HFFc6 (cell line): ENCODE measurements at regions not wholly inside any gene's neighbourhood (a gene's known extent, or its start where the extent isn't known, plus 50 kb on each side); places are given as distances from the start of the nearest gene placed in this dataset.

Experiments used
- DNase-seq: peaks from one replicate; pipeline ENCODE4 v3.0.0-alpha.2; 2018
- H3K27ac Mint-ChIP-seq: 2 replicates; pipeline ENCODE4 v1.8.0; 2020; ENCODE audit warnings: mild to moderate bottlenecking, mixed read lengths
- H3K27me3 Mint-ChIP-seq: 2 replicates; pipeline ENCODE4 v1.8.0; 2021; ENCODE audit warnings: mild to moderate bottlenecking, moderate library complexity, mixed read lengths; ENCODE audit not compliant: insufficient read depth
- H3K36me3 Mint-ChIP-seq: 2 replicates; pipeline ENCODE4 v1.8.0; 2021; ENCODE audit warnings: low read depth, mixed read lengths
- H3K4me1 Mint-ChIP-seq: 2 replicates; pipeline ENCODE4 v1.8.0; 2020; ENCODE audit warnings: low read depth, mixed read lengths
- H3K4me3 Mint-ChIP-seq: 2 replicates; pipeline ENCODE4 v1.8.0; 2020; ENCODE audit warnings: mild to moderate bottlenecking, moderate library complexity, mixed read lengths
- H3K9me3 Mint-ChIP-seq: 2 replicates; pipeline ENCODE4 v1.8.0; 2020; ENCODE audit warnings: mild to moderate bottlenecking, mixed read lengths
- TF ChIP-seq, protein P1 (sequence below): fragments of 200-600 bp; sonication (generic); IDR thresholded peaks from 2 replicates; pipeline ENCODE4 v1.5.0; 2021; ENCODE audit warnings: antibody characterized with exemption, mild to moderate bottlenecking

DNA sequence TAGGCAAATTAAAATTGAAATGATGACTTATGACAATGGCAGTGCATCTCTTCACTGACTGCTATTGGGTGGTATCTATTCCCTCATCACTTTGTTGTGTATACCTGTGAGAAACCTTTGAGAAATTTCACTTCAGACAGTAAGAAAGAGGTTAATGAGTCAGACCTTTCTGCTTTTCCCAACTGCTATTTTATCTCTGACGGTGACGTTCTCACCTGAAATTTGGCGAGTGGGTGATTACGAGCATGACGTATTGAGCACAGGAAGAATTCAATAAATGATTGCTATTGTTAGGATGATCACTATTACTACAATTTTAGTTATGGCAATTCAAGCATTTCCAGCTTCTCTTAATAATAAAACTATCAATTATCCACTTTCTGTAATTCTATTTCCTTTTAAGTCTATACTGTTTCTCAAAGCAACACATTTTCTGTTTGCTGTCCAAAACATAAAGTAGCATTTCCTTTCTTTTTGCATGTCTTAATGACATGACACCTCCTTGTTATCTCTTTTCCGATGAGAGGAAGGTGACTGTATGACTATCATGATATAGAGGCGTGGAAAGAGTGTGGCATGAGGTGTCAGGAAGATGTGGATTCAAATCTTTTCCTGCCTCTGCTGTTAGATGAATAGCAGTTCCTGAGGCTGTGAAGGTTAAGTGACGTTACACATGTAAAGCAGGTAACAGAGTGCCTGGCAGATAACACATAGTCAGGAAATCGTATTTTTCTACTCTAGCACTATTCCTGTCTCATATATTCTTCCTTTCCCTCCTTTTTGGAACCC, 504.9 kb upstream of the SEMA6D start:
- H3K36me3 Mint-ChIP-seq: no peaks in the 10 kb centered on the region
- H3K27me3 Mint-ChIP-seq: no peaks in the 10 kb centered on the region
- no peaks in the 10 kb centered on the region for H3K9me3 Mint-ChIP-seq
- no peaks in the 10 kb centered on the region for H3K4me1 Mint-ChIP-seq
- H3K27ac Mint-ChIP-seq: no peak overlapping the region
- TF ChIP-seq, protein P1, sequence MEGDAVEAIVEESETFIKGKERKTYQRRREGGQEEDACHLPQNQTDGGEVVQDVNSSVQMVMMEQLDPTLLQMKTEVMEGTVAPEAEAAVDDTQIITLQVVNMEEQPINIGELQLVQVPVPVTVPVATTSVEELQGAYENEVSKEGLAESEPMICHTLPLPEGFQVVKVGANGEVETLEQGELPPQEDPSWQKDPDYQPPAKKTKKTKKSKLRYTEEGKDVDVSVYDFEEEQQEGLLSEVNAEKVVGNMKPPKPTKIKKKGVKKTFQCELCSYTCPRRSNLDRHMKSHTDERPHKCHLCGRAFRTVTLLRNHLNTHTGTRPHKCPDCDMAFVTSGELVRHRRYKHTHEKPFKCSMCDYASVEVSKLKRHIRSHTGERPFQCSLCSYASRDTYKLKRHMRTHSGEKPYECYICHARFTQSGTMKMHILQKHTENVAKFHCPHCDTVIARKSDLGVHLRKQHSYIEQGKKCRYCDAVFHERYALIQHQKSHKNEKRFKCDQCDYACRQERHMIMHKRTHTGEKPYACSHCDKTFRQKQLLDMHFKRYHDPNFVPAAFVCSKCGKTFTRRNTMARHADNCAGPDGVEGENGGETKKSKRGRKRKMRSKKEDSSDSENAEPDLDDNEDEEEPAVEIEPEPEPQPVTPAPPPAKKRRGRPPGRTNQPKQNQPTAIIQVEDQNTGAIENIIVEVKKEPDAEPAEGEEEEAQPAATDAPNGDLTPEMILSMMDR: no peak
- no peak for DNase-seq
- H3K4me3 Mint-ChIP-seq: no peak overlapping the region

DNA sequence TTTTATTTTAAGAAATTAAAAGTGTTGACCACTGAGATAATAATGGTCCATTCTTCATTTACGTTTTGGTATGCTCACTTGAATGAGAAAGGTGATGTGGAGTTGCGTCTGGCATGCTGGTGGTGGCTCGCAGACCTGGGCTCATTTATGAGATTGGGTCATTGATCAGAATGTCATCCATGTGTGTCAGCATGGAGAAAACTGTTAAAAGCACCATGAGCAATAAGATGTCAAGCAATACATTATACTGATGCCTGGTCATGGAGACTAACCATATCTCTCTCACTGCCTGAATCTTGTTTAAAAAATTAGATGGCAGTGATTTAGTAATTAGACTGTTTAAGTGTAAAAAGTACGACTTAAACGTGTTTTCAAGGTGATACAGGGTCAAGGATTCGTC, 503.4 kb upstream of the SEMA6D start:
- TF ChIP-seq, protein P1: no peak
- Mint-ChIP-seq H3K36me3 (no peaks in the 10 kb centered on the region), H3K27ac (no peak overlapping the region), H3K4me1 (no peaks in the 10 kb centered on the region), H3K4me3 (no peak overlapping the region), H3K27me3 (no peaks in the 10 kb centered on the region), H3K9me3 (no peaks in the 10 kb centered on the region)
- no peak for DNase-seq

DNA sequence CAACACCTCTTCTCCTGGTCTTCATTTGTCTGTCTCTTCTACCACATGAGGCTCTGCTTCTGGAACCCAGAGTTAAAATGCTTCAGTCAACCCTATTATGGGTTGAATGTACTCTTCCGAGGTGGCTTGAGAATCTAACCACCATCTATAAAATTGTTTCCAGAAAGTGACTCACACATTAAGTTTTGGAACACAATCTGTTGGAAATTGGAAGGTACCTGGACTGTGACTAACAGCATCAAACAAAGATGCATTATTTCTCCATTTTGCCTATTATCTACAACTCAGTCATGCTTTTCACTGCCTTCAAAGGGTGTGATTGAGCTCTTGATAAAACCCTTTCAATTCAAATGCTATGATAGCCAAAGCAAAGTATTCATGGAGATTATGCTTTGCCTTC, 499.0 kb upstream of the SEMA6D start:
- no peaks in the 10 kb centered on the region for H3K4me1 Mint-ChIP-seq
- peaks cover 4% of the 10 kb centered on the region; the same call in 1 of the 2 replicates for H3K9me3 Mint-ChIP-seq
- TF ChIP-seq, protein P1: no peak
- no peak overlapping the region for H3K4me3 Mint-ChIP-seq
- no peak overlapping the region for H3K27ac Mint-ChIP-seq
- H3K36me3 Mint-ChIP-seq: no peaks in the 10 kb centered on the region
- DNase-seq: no peak
- no peaks in the 10 kb centered on the region for H3K27me3 Mint-ChIP-seq

DNA sequence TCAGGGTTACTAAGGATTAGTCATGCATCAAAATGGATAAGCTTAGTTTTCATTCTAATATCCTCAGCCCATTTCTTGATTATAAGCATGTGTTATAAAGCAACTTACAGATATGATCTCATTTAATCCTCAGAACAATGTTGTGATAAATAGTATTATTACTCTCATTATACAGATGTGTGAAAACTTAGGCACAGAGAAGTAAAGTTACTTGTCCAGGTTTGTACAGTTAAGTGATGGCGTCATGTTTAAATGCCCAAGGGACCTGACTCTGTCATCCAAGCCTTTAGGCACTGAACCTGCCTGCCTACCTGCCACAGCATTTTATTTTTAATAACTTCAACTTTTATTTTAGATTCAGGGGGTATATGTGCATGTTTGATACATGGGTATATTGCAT, 472.9 kb upstream of the SEMA6D start:
- no peaks in the 10 kb centered on the region; the same call in 1 of the 2 replicates for H3K9me3 Mint-ChIP-seq
- H3K36me3 Mint-ChIP-seq: no peaks in the 10 kb centered on the region
- H3K27ac Mint-ChIP-seq: no peak overlapping the region
- no peak overlapping the region for H3K4me3 Mint-ChIP-seq
- no peaks in the 10 kb centered on the region for H3K4me1 Mint-ChIP-seq
- H3K27me3 Mint-ChIP-seq: no peaks in the 10 kb centered on the region
- TF ChIP-seq, protein P1: no peak
- no peak for DNase-seq

DNA sequence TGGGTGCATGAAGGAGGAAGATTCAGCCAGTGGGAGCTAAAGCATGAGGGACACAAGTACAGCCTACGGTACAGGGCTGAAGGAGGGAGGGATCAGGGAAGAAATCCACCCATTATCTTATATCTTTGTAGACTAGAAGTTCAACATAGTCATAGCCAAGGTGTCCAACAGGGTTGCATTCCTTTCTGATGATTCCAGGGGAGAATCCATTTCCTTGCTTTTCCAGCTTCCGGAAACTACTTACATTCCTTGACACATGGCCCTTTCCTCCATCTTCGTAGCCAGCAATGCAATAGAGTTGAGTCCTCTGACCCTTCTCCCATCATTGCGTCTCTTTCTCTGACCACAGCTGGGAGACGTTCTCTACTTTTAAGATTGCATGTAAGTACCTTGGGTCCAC, 471.0 kb upstream of the SEMA6D start:
- no peak for DNase-seq
- no peaks in the 10 kb centered on the region for H3K4me1 Mint-ChIP-seq
- H3K27me3 Mint-ChIP-seq: no peaks in the 10 kb centered on the region
- no peaks in the 10 kb centered on the region for H3K36me3 Mint-ChIP-seq
- H3K27ac Mint-ChIP-seq: no peak overlapping the region
- TF ChIP-seq, protein P1: no peak
- no peak overlapping the region for H3K4me3 Mint-ChIP-seq
- H3K9me3 Mint-ChIP-seq: no peaks in the 10 kb centered on the region; the same call in 1 of the 2 replicates
